ENCODE measurements at regions not wholly inside any gene's neighbourhood (a gene's known extent, or its start where the extent isn't known, plus 50 kb on each side); places are given as distances from the start of the nearest gene placed in this dataset.

GRCh38 chr7:65454469-65454868 is 80.8 kb downstream of the ZNF92 start:
- TF ChIP-seq CTCF (IDR thresholded peaks at IDR 0.05) (no peak), POLR2AphosphoS5 (IDR thresholded peaks at IDR 0.05; ENCODE audit: low read depth, low read length) (no peak), TCF7L2 (IDR thresholded peaks at IDR 0.05; ENCODE audit: low read depth, low read length) (no peak)
